H9 (cell line): ENCODE measurements at regions not wholly inside any gene's neighbourhood (a gene's known extent, or its start where the extent isn't known, plus 50 kb on each side); places are given as distances from the start of the nearest gene placed in this dataset.

Experiments used
- DNase-seq: peaks from one replicate; pipeline ENCODE4 v3.0.0-alpha.2; 2017
- H2AFZ ChIP-seq: one replicate; pipeline ENCODE4 v1.6.1; 2013; ENCODE audit warnings: mild to moderate bottlenecking, low read length, control low read depth, moderate library complexity
- H2AK5ac ChIP-seq: 2 replicates; pipeline ENCODE4 v1.6.1; 2013; ENCODE audit warnings: low read length, control low read depth, mixed read lengths; ENCODE audit not compliant: insufficient read length
- H2BK120ac ChIP-seq: one replicate; pipeline ENCODE4 v1.6.1; 2013; ENCODE audit warnings: low read depth, mild to moderate bottlenecking, low read length, control low read depth, inconsistent platforms; ENCODE audit not compliant: poor library complexity, severe bottlenecking
- H2BK12ac ChIP-seq: 2 replicates; pipeline ENCODE4 v1.6.1; 2013; ENCODE audit warnings: low read length, control low read depth, mixed read lengths, low read depth; ENCODE audit not compliant: insufficient read length
- H2BK15ac ChIP-seq: 2 replicates; pipeline ENCODE4 v1.6.1; 2013; ENCODE audit warnings: low read depth, low read length, control low read depth
- H2BK20ac ChIP-seq: one replicate; pipeline ENCODE4 v1.6.1; 2013; ENCODE audit warnings: low read depth, mild to moderate bottlenecking, low read length, control low read depth, inconsistent platforms; ENCODE audit not compliant: poor library complexity, severe bottlenecking
- H2BK5ac ChIP-seq: 2 replicates; pipeline ENCODE4 v1.6.1; 2013; ENCODE audit warnings: low read length, control low read depth, mixed read lengths; ENCODE audit not compliant: insufficient read length
- H3K14ac ChIP-seq: 2 replicates; pipeline ENCODE4 v1.6.1; 2013; ENCODE audit warnings: low read length, control low read depth; ENCODE audit not compliant: insufficient read depth
- H3K18ac ChIP-seq: 2 replicates; pipeline ENCODE4 v1.6.1; 2013; ENCODE audit warnings: low read depth, mild to moderate bottlenecking, mixed read lengths, low read length, control low read depth; ENCODE audit not compliant: insufficient read length
- H3K23ac ChIP-seq: 2 replicates; pipeline ENCODE4 v1.6.1; 2013; ENCODE audit warnings: low read length, control low read depth, mixed read lengths, low read depth; ENCODE audit not compliant: insufficient read length
- H3K23me2 ChIP-seq: 2 replicates; pipeline ENCODE4 v1.6.1; 2013; ENCODE audit warnings: low read depth, mild to moderate bottlenecking, mixed read lengths, low read length, control low read depth; ENCODE audit not compliant: insufficient read length, poor library complexity, severe bottlenecking
- H3K27ac ChIP-seq: 2 replicates; pipeline ENCODE4 v1.5.1; 2013; ENCODE audit warnings: low read length, control low read depth, mixed read lengths, low read depth; ENCODE audit not compliant: insufficient read length
- H3K27me3 ChIP-seq: 2 replicates; pipeline ENCODE4 v1.6.1; 2013; ENCODE audit warnings: low read length, control low read depth, inconsistent platforms; ENCODE audit not compliant: insufficient read depth
- H3K4ac ChIP-seq: 2 replicates; pipeline ENCODE4 v1.6.1; 2013; ENCODE audit warnings: low read depth, mild to moderate bottlenecking, control low read depth, inconsistent platforms, low read length, moderate library complexity
- H3K4me1 ChIP-seq: 2 replicates; pipeline ENCODE4 v1.6.1; 2013; ENCODE audit warnings: low read length, control low read depth, inconsistent platforms; ENCODE audit not compliant: insufficient read depth
- H3K4me2 ChIP-seq: 2 replicates; pipeline ENCODE4 v1.6.1; 2013; ENCODE audit warnings: low read length, control low read depth, mixed read lengths; ENCODE audit not compliant: insufficient read length, insufficient read depth
- H3K56ac ChIP-seq: 2 replicates; pipeline ENCODE4 v1.6.1; 2013; ENCODE audit warnings: low read depth, mild to moderate bottlenecking, mixed read lengths, low read length, control low read depth; ENCODE audit not compliant: insufficient read length
- H3K79me1 ChIP-seq: 2 replicates; pipeline ENCODE4 v1.6.1; 2013; ENCODE audit warnings: low read depth, mild to moderate bottlenecking, moderate library complexity, low read length, control low read depth, inconsistent platforms; ENCODE audit not compliant: insufficient read depth, poor library complexity, severe bottlenecking
- H3K79me2 ChIP-seq: 2 replicates; pipeline ENCODE4 v1.6.1; 2013; ENCODE audit warnings: low read length, control low read depth, inconsistent platforms; ENCODE audit not compliant: insufficient read depth
- H3K9ac ChIP-seq: 2 replicates; pipeline ENCODE4 v1.6.1; 2013; ENCODE audit warnings: low read length, control low read depth, mixed read lengths; ENCODE audit not compliant: insufficient read length; ENCODE audit errors: extremely low read depth
- H3K9me3 ChIP-seq: one replicate; pipeline ENCODE4 v1.6.1; 2013; ENCODE audit warnings: low read depth, low read length, inconsistent platforms; ENCODE audit not compliant: control insufficient read depth
- H3T11ph ChIP-seq: one replicate; pipeline ENCODE4 v1.6.1; 2013; ENCODE audit warnings: mild to moderate bottlenecking, low read length, control low read depth, inconsistent platforms
- H4K20me1 ChIP-seq: one replicate; pipeline ENCODE4 v1.6.1; 2013; ENCODE audit not compliant: control insufficient read depth, insufficient read length, insufficient read depth
- H4K5ac ChIP-seq: 2 replicates; pipeline ENCODE4 v1.6.1; 2013; ENCODE audit warnings: low read depth, mild to moderate bottlenecking, mixed read lengths, low read length, control low read depth; ENCODE audit not compliant: insufficient read length
- H4K8ac ChIP-seq: replicated peaks from 2 replicates; pipeline ENCODE4 v1.6.1; 2013; ENCODE audit warnings: low read length, control low read depth, mixed read lengths, low read depth; ENCODE audit not compliant: insufficient read length
- H4K91ac ChIP-seq: 2 replicates; pipeline ENCODE4 v1.6.1; 2013; ENCODE audit warnings: low read depth, mild to moderate bottlenecking, moderate library complexity, mixed read lengths, low read length, control low read depth; ENCODE audit not compliant: insufficient read length
- H3K27ac Mint-ChIP-seq, 3 experiments: 2 replicates in 2 of 3; 3 replicates in 1 of 3; pipeline ENCODE4 v1.8.0; 2020 to 2021; ENCODE audit warnings: mixed read lengths in 3 of 3, mild to moderate bottlenecking in 1 of 3, moderate library complexity in 1 of 3
- H3K27me3 Mint-ChIP-seq: 2 replicates; pipeline ENCODE4 v1.8.0; 2021; ENCODE audit warnings: low read depth, mild to moderate bottlenecking, moderate library complexity, mixed read lengths
- H3K36me3 Mint-ChIP-seq, 3 experiments: 2 replicates in 2 of 3; 3 replicates in 1 of 3; pipeline ENCODE4 v1.8.0; 2020 to 2021; ENCODE audit warnings: low read depth in 3 of 3, mixed read lengths in 3 of 3; ENCODE audit not compliant: insufficient read depth in 1 of 3
- H3K4me1 Mint-ChIP-seq, 2 experiments: 2 replicates each; pipeline ENCODE4 v1.8.0; 2020; ENCODE audit warnings: mixed read lengths in 2 of 2
- H3K4me3 Mint-ChIP-seq, 2 experiments: 2 replicates in 1 of 2; 3 replicates in 1 of 2; pipeline ENCODE4 v1.8.0; 2020 to 2021; ENCODE audit warnings: mild to moderate bottlenecking in 2 of 2, mixed read lengths in 2 of 2, moderate library complexity in 1 of 2
- H3K9me3 Mint-ChIP-seq, 2 experiments: 2 replicates in 1 of 2; 3 replicates in 1 of 2; pipeline ENCODE4 v1.8.0; 2020; ENCODE audit warnings: mild to moderate bottlenecking in 2 of 2, mixed read lengths in 2 of 2, moderate library complexity in 1 of 2
- CTCF ChIP-seq: fragments of 200-600 bp; sonication (generic); conservative IDR thresholded peaks from 3 replicates; pipeline ENCODE4 v1.8.0; 2021; ENCODE audit warnings: antibody characterized with exemption, mild to moderate bottlenecking
- WGBS: extraction: QIAGEN DNeasy Blood & Tissue Kit; methylation state at CpG from one replicate; pipeline ENCODE4 v1.1.7; 2013; ENCODE audit warnings: missing lambda C conversion rate, low lambda C conversion rate, mixed read lengths; ENCODE audit not compliant: insufficient read length; ENCODE audit errors: extremely low coverage; 5-methylcytosine and 5-hydroxymethylcytosine counted together

- WGBS: no CpG with 5 or more reads among the region's 5 CpGs
- H3K36me3 Mint-ChIP-seq: no peaks in the 10 kb centered on the region
These were observed 298.9 kb upstream of the NR2F2 start for GRCh38 chr15:96031426-96032110.

More at GRCh38 chr15:96031426-96032110, 298.9 kb upstream of the NR2F2 start:
- Histone ChIP-seq H4K20me1 (no peaks in the 10 kb centered on the region), H2BK15ac (no peak overlapping the region), H4K91ac (no peak overlapping the region), H3K18ac (no peak overlapping the region), H2BK12ac (no peak overlapping the region), H3K27ac (no peak overlapping the region), H4K5ac (no peak overlapping the region), H2AK5ac (no peak overlapping the region), H3K4me2 (no peak overlapping the region), H3K27me3 (no peaks in the 10 kb centered on the region), H2BK5ac (no peak overlapping the region), H3K9me3 (no peaks in the 10 kb centered on the region), H2AFZ (no peak overlapping the region), H2BK120ac (no peak overlapping the region), H3K9ac (no peak overlapping the region), H2BK20ac (no peak overlapping the region), H3K4me1 (no peaks in the 10 kb centered on the region), H3K4ac (no peak overlapping the region), H4K8ac (no peak overlapping the region), H3K56ac (no peak overlapping the region), H3K79me2 (no peaks in the 10 kb centered on the region), H3T11ph (no peak overlapping the region), H3K23me2 (no peaks in the 10 kb centered on the region), H3K14ac (no peak overlapping the region), H3K79me1 (no peaks in the 10 kb centered on the region), H3K23ac (no peak overlapping the region)
- no peak for TF ChIP-seq CTCF
- H3K4me3 Mint-ChIP-seq: no peak overlapping the region
- no peaks in the 10 kb centered on the region for H3K9me3 Mint-ChIP-seq
- peaks cover 52% of the 10 kb centered on the region for H3K27me3 Mint-ChIP-seq
- no peak for DNase-seq
- H3K27ac Mint-ChIP-seq: no peak overlapping the region
- H3K4me1 Mint-ChIP-seq: peaks cover 3 to 13% of the 10 kb centered on the region in 2 experiments
